Lung (tissue), 11 donors: ENCODE measurements at regions not wholly inside any gene's neighbourhood (a gene's known extent, or its start where the extent isn't known, plus 50 kb on each side); places are given as distances from the start of the nearest gene placed in this dataset.

ENCODE experiments used
- ATAC-seq: fragments of 200-7000 bp; cut with Tn5 transposase; one replicate; pipeline ENCODE4 v1.9.1; 2020; ENCODE audit warnings: moderate number of reproducible peaks; ENCODE audit not compliant: insufficient read depth, low FRiP score
- DNase-seq, 3 donors: peaks; one replicate each; pipeline ENCODE4 v3.0.0-alpha.2; 2013 to 2017
- H3K27ac ChIP-seq, 2 donors: one replicate each; pipeline ENCODE4 v1.5.1; 2013; ENCODE audit warnings: mild to moderate bottlenecking in 2 of 2, moderate library complexity in 2 of 2, control low read depth in 1 of 2, inconsistent platforms in 1 of 2, low read depth in 1 of 2, low read length in 1 of 2
- H3K27me3 ChIP-seq, 3 donors: one replicate each; pipeline ENCODE4 v1.5.1; 2013; ENCODE audit warnings: low read length in 2 of 3; ENCODE audit not compliant: control insufficient read depth in 3 of 3, insufficient read depth in 3 of 3
- H3K36me3 ChIP-seq, 4 donors: one replicate each; pipeline ENCODE4 v1.5.1; 2013; ENCODE audit warnings: low read length in 4 of 4, mild to moderate bottlenecking in 1 of 4, moderate library complexity in 1 of 4; ENCODE audit not compliant: control insufficient read depth in 4 of 4, insufficient read depth in 4 of 4
- H3K4me1 ChIP-seq, 5 donors: one replicate each; pipeline ENCODE4 v1.5.1; 2013; ENCODE audit warnings: low read length in 5 of 5, mild to moderate bottlenecking in 2 of 5, moderate library complexity in 1 of 5; ENCODE audit not compliant: control insufficient read depth in 5 of 5, insufficient read depth in 5 of 5
- H3K4me3 ChIP-seq: one replicate; pipeline ENCODE4 v1.5.1; 2013; ENCODE audit warnings: mild to moderate bottlenecking, control low read depth, moderate library complexity
- H3K9ac ChIP-seq, 2 donors: one replicate each; pipeline ENCODE4 v1.5.1; 2013; ENCODE audit warnings: low read length in 2 of 2, control low read depth in 1 of 2; ENCODE audit not compliant: insufficient read depth in 1 of 2
- H3K9me3 ChIP-seq, 4 donors: one replicate each; pipeline ENCODE4 v1.5.1; 2013; ENCODE audit warnings: low read length in 3 of 4, mild to moderate bottlenecking in 1 of 4, moderate library complexity in 1 of 4; ENCODE audit not compliant: control insufficient read depth in 4 of 4, insufficient read depth in 3 of 4
- WGBS, 2 donors: extraction: QIAGEN DNeasy Blood & Tissue Kit; methylation state at CpG; one replicate each; pipeline ENCODE4 v1.1.7; 2013; 5-methylcytosine and 5-hydroxymethylcytosine counted together
- TF ChIP-seq, protein P1 (sequence below): IDR thresholded peaks from 2 replicates; pipeline ENCODE4 v1.5.1; 2012; ENCODE audit warnings: mild to moderate bottlenecking; ENCODE audit errors: control extremely low read depth, extremely low read depth
- donor health status: control.
- donor health status: control.
- donor health status: Bipolar disorder and iron deficiency.
- donor health status: healthy.
- donor health status: DM: yes; HTN: yes; CAD: no.

DNA sequence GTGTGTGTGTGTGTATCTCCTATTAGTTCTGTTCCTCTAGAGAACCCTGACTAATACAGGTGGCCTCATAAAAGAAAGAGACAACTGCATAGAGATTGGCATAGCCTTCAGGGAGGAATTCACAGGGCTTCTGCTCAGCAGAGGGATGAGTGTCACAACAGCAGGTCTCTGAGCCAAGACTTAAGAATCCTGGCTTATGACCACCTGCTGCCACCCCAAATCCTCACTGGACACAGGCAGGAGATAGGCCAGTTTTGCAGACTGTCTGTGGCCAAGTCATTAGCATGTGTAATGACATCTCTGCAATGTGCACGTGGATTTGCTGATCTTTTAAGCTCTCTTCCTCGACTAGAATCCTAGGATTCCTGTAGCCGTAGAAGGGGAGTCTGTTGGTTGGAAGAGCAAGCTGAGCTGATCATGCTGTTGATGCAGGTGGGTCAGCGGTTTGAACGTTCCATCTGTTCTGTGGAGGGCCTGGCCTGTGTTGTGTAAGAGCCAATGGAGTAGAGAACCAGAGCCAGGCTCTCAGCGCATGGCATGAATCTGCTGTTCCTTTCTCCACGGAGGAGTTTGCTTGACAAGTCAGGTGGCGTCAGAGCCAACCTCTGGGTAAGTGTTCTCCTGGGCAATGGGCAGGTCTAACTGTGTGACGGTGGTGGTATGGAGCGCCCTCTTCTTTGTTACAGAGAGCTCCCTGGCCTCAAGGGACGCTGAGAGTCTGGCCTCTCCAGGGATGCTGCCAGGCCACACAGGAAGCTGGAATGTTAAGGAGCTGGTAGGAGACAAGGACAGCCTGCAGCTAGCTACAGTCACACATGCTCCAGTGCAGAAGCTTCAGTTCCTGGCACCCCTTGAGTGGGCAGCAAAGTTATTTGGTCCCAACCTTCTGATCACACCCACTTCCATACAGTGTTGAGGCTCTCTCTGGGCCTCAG is 503.1 kb downstream of the FOXO1 start:
- H3K9ac ChIP-seq: no peak overlapping the region
- DNase-seq (peak; percentile 79 to 82 (median 81)), ATAC-seq (no peak)
- H3K4me1 ChIP-seq: peaks cover 0 to 9% (median 0%) of the 10 kb centered on the region in 5 donors
- H3K9me3 ChIP-seq: peaks cover 0 to 2% (median 0%) of the 10 kb centered on the region in 4 donors
- no peak overlapping the region for H3K27ac ChIP-seq
- no peak overlapping the region for H3K4me3 ChIP-seq
- no peaks in the 10 kb centered on the region for H3K36me3 ChIP-seq
- no peaks in the 10 kb centered on the region for H3K27me3 ChIP-seq
- TF ChIP-seq, protein P1, sequence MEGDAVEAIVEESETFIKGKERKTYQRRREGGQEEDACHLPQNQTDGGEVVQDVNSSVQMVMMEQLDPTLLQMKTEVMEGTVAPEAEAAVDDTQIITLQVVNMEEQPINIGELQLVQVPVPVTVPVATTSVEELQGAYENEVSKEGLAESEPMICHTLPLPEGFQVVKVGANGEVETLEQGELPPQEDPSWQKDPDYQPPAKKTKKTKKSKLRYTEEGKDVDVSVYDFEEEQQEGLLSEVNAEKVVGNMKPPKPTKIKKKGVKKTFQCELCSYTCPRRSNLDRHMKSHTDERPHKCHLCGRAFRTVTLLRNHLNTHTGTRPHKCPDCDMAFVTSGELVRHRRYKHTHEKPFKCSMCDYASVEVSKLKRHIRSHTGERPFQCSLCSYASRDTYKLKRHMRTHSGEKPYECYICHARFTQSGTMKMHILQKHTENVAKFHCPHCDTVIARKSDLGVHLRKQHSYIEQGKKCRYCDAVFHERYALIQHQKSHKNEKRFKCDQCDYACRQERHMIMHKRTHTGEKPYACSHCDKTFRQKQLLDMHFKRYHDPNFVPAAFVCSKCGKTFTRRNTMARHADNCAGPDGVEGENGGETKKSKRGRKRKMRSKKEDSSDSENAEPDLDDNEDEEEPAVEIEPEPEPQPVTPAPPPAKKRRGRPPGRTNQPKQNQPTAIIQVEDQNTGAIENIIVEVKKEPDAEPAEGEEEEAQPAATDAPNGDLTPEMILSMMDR: no peak
- WGBS, 2 donors: 84 to 87% methylated on average over 11 of the region's 11 CpGs

DNA sequence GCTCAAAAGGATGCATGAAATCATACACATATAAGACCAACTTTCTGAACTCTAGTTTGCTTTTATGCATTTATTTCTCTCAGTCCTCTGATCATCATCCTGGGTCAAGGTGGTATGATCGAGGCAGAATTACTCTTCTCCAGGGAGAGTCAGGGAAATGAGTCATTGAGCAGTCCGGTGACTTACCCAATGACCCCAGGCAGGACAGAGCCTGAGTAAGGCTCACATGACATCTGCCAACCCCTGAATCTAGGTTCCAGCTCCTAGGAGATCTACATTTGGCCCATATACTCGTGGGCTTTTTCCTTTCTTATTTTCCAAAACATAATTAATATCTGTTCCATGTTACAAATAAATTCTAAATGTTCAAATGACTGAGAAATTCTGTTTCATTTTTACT is 502.3 kb downstream of the FOXO1 start:
- TF ChIP-seq, protein P1: no peak
- ATAC-seq (no peak), DNase-seq (no peak)
- H3K4me1 ChIP-seq: peaks cover 0 to 9% (median 0%) of the 10 kb centered on the region in 5 donors
- H3K4me3 ChIP-seq: no peak overlapping the region
- no peaks in the 10 kb centered on the region for H3K27me3 ChIP-seq
- H3K9me3 ChIP-seq: peaks cover 0 to 2% (median 0%) of the 10 kb centered on the region in 4 donors
- H3K27ac ChIP-seq: no peak overlapping the region
- no peak overlapping the region for H3K9ac ChIP-seq
- 63 to 64% methylated on average over 3 of the region's 3 CpGs for WGBS, 2 donors
- no peaks in the 10 kb centered on the region for H3K36me3 ChIP-seq

DNA sequence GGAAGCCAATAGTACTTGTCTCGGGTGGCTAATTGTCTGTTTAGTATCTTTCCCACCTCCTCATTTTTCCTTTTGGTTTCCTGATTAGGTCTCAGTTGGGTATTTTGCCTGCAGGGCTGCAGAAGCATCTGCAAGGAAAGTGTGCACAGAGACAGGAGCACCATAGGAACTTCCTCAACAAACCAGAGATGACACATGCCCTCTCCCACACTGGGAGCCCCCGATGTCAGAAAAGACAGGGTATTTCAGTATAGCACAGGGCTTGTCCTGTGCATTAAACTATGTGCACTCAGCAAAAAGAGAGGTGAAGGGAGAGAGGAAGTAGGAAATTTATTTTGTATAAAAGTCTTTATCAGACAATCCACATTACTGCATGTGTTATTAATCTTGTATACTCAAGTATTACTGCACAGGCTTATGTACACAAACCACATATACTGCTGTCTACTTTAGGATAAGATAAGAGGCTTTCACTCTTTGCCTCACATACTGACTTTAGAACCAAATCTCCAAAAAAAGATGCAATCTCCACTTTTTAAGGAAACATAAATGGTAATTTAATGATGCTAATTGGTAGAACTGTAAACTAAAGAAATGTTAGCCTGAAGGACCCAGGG is 501.0 kb downstream of the FOXO1 start:
- Histone ChIP-seq H3K36me3 (no peaks in the 10 kb centered on the region), H3K4me3 (no peak overlapping the region), H3K9me3 (peaks cover 0 to 2% (median 0%) of the 10 kb centered on the region in 4 donors), H3K27me3 (peaks cover 0 to 2% (median 0%) of the 10 kb centered on the region in 3 donors), H3K27ac (no peak overlapping the region), H3K9ac (no peak overlapping the region), H3K4me1 (peaks cover 0 to 9% (median 0%) of the 10 kb centered on the region in 5 donors)
- 35 to 45% methylated on average over 2 of the region's 2 CpGs for WGBS, 2 donors
- DNase-seq (no peak), ATAC-seq (no peak)
- TF ChIP-seq, protein P1: no peak
